ENCODE measurements at regions not wholly inside any gene's neighbourhood (a gene's known extent, or its start where the extent isn't known, plus 50 kb on each side); places are given as distances from the start of the nearest gene placed in this dataset.
"Not testable (repeated sequence)": the region's sequence is repeated elsewhere in the genome, so short reads cannot be mapped to it uniquely, and the experiment has no call there.

DNA sequence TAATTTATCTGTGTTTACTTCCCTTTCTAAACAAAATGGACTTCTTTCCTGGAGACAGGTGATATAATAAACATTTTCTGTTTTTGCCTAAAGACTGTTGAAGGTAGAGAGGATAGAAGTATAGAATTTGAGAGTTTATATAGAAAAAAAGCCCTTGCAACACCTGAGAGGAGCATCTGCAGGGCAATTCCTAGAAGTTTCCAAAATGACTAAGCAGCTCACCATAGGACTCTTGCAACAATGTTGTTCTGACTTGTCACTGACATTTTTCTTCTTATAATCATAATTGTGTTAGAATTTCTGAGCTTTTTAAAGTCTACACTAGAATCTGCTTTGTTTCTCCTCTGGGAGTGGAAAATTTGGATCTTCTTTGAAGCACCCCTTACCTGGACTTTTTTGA, 216.8 kb downstream of the TUSC1 start:
- DNase-seq (ENCODE audit: low read depth): no peak

DNA sequence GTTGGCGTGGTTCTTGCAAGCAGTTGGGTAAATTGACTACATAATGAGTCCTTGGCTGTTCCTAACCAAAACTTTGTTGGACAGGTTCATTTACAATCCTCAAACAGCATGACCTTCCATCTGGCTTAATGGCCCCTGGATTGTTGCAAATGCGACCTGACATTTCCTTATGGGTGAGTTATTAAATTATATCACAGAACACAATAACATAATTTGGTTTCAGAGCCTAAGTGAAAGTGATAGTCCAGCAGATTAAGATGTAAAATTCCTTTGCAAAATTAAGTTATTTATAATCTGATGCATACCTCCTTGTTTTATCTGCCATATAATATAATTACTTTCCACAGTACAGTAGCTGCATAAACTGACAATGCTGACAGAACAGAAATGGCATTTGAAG, 224.4 kb downstream of the TUSC1 start:
- no peak for DNase-seq (ENCODE audit: low read depth)

DNA sequence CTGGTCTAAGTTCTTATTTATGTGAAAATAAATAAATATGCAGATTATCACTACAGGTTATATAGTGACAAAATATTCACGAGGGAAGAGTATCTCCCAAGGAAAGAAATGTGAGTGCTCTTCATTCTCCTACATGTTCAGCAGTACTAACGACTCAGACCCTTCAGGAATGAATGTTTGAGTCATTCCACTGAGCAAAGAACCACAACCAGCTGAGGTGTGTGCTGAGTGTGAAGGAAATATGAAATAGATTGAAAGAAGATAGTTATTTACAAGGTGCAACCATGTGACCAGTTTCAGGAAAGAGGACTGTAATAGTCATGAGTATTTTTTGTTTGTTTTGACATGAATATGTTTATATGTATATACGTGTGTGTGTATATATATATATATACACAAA, 228.7 kb downstream of the TUSC1 start:
- DNase-seq (ENCODE audit: low read depth): no peak

- DNase-seq (ENCODE audit: low read depth): not testable (repeated sequence)
Measured at GRCh38 chr9:25445721-25446120, 232.5 kb downstream of the TUSC1 start.

DNA sequence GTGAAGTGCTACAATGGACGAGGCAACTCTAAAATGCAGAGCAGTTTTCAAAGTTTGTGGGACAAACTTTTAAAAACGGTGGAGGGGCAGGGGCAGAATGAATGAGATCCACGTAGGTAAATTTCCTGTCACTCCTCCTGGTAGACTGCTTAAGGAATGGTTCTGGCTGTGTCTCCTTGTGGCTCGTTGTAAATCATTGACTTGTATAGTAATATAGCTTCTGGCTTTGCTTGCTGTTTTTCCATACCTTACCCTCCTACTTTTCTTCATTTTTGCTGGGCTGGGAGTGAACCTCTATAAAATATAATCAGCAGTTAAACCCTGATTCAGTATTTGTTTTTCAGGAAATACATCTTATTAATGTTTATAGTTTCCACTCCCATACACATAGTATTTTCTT, 235.7 kb downstream of the TUSC1 start:
- no peak for DNase-seq (ENCODE audit: low read depth)

DNA sequence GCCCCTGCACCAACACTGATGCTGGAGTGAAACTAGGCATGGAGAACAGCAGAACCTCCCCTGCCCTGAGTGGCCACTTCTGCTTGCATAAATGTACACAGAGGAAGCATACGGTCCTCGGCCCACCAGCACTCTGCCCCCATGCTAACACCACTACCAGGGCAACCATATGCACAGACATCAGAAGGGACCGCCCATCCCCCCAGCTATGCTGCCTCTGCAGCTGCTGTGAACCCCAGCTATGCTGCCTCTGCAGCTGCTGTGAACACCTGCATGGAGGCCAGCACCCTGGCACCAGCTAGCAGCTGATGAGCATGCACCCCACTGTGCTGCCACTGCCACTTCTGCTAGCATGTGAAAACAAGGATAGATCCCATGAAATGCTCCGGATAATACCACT, 250.3 kb downstream of the TUSC1 start:
- DNase-seq (ENCODE audit: low read depth): no peak

GRCh38 chr9:25427290-25427689, 251.0 kb downstream of the TUSC1 start:
- DNase-seq (ENCODE audit: low read depth): no peak

DNA sequence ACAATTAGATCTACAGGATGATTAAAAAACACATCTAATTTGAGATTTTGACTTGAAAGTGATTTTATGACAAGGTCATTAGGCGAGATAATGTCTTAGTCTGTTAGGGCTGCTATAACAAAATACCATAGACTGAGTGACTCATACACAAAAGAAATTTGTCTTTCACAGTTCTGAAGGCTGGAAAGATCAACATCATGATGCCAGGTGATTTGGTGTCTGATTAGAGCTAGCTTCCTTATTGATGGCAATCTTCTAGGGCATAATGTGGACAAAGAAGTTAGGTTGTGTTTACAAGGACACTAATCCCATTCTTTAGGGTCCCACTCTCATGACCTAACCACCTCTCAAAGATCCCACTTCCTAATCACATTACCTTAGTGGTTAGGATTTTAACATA, 256.7 kb downstream of the TUSC1 start:
- no peak for DNase-seq (ENCODE audit: low read depth)

GRCh38 chr9:25418974-25419373, 259.3 kb downstream of the TUSC1 start:
- DNase-seq (ENCODE audit: low read depth): no peak

DNA sequence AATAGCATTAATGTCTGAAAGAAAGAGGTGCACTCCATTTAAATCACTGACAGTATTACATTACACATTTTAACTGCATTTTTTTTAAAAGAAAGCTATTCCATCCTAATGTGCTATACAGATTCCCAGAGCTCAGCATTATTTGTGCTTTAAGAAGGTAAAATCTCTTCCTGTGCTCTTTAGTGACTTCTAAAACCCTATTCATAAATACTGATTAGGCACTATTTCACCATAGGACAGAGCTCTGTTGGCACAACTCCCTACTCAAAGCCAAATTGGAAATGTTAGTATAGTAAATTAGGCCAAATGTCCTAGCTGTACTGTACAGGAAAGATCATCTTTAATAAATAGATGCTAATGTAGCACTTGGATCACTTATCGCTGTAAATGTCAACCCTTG, 262.5 kb downstream of the TUSC1 start:
- DNase-seq (ENCODE audit: low read depth): no peak

DNA sequence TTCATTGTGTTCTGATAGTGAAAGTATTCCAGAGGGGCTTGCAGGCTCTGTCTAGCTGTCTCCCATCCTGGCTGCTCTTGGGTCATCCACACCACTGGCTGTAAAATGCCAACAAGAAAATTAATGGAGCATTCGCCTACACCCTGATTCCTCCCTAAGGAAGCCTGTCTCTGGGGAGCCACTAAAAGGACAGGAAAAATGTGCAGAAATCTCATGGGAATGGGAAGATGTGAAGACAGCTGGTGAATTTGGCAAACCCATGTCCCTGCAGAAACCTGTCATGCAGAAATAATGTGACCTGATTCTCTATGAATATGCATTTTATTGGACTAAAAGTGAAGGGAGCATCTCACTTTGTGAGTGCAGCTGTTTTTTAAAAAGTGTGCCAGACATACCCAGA, 265.6 kb downstream of the TUSC1 start:
- no peak for DNase-seq (ENCODE audit: low read depth)

- no peak for DNase-seq (ENCODE audit: low read depth)
Measured at GRCh38 chr9:25397746-25398145, 280.5 kb downstream of the TUSC1 start.

DNA sequence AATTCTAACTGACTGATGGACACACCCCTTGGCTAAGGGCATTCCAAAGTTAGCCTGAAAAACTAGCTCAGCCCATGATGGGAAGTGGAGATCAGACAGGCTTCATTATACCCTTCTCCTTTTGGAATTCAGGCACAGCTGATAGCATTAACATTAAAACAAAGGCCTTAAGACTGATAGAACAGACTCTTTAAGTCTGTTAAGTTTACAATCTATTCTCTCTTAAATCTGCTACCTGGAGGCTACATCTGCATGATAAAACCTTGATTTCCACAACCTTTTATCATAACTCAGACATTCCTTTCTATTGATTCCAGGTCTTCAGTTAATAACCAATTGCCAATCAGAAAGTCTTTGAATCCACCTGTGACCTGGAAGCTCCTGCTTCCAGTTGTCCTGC, 281.4 kb downstream of the TUSC1 start:
- DNase-seq (ENCODE audit: low read depth): no peak

GRCh38 chr9:25381141-25381540, 297.1 kb downstream of the TUSC1 start:
- no peak for DNase-seq (ENCODE audit: low read depth)

DNA sequence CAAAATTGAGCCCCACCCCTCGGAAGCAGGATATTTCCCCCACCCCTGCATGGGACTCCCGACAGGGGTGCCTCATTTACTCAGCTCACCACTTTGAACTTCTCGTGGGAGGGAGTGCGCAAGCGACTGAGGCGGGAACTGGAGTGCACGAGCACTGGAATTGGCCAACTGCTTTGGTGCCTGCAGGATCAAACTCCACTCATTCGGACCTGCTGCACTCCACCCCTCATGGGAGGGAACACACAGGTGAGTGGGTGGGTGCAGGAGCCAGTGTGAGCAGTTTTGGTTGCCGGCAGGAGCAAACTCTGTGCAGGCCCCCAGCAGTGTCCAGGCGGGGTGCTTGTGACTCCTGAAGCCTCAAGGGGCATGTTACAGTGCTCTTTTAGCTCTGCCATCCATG, 301.2 kb downstream of the TUSC1 start:
- DNase-seq (ENCODE audit: low read depth): no peak

GRCh38 chr9:25374281-25374680, 304.0 kb downstream of the TUSC1 start:
- DNase-seq (ENCODE audit: low read depth): no peak

- DNase-seq (ENCODE audit: low read depth): no peak
Measured at GRCh38 chr9:25366906-25367305, 311.3 kb downstream of the TUSC1 start.

GRCh38 chr9:25353783-25354182, 324.5 kb downstream of the TUSC1 start:
- no peak for DNase-seq (ENCODE audit: low read depth)

DNA sequence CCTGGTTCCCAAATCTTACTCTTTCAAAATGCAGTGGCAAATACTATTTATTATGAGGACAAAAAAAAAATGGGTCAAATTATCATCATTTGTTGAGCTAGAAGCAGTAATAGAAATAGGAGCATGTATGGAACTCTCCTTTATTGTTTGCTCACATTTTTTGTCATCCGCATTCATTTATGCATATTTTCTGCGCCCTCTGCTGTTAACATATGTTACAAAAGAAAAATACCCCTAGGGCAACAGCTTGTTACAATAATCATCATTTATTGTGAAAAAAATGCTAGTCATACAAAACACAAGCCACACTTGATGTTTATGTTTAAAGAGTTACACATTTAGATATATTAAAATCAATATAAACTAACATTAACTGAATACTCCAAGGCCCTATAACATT, 328.2 kb downstream of the TUSC1 start:
- DNase-seq (ENCODE audit: low read depth): no peak

DNA sequence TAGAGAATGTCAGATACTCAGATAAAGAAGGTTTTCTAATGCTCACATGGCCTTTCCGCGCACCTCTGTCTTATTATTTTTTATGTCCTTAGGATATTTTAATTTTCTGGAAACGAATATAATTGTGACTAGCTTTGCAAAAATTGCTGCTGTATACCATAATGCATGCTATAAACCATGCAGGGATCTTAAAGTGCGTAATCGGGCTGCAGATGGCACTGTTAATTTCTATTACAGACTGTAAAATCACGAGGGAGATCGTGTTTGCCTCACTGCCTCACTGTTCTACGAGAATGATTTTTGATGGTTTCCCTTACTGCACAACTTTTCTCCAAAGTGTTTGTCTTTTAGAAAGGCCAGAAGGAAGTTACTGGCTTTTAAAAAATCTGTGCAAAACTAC, 356.1 kb downstream of the TUSC1 start:
- DNase-seq (ENCODE audit: low read depth): no peak

DNA sequence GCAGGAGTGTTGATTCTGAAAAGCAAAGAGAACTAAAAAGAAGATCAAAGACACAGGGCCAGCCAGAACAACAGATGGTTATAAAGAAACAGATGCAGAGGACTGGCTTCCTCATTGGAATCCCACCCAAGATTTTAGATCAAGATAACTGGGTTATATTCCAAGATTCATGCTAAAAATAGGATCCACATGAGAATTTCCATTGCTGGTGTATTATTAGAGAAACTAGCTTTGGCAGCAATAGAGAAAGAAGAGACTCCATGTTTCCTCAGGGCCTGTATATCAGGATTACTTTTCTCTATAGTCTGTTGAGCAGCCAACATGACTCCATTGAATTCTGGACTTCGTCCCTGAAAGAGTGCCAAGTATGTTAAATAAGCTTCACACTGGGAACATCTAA, 367.3 kb downstream of the TUSC1 start:
- peak; percentile 17 for DNase-seq (ENCODE audit: low read depth)

DNA sequence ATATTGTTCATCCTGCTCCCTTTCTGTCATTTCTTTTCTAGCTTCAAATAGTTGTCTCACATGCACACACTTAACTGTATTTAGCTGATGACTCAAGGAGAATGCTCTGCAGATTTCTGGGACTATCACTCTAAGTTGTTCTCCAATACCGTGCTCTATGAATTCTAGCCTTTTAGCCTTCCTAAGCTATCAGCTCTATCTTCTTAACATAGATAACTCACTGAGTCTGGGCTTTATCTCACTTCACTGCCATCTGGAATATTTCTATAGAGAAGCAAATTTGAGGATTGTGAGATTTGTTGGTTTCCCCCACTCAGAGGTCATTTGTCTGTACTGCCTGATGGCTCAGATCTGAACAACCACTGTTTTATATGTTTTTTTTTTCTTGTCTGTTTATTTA, 369.7 kb downstream of the TUSC1 start:
- DNase-seq (ENCODE audit: low read depth): no peak

DNA sequence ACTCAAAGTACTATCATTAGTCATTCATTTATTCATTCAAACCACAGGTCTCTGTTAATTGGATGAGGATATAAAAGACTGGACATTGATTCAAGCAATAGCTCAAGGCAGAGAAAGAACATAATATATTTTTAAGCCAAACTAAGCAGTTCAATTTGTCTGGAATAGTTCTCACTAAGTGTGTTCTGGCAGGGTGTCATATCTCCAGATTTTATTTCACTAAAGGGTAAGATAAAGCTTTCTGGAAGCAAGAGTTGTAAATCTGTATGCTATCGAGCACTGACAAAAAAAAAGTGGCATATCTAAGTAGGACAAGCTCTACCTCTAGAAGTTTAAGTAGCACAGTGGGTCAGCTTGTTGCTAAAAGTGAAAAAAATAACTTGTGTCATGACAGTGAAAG, 375.6 kb downstream of the TUSC1 start:
- DNase-seq (ENCODE audit: low read depth): no peak

GRCh38 chr9:25288195-25288594, 390.0 kb downstream of the TUSC1 start:
- DNase-seq (ENCODE audit: low read depth): not testable (repeated sequence)

DNA sequence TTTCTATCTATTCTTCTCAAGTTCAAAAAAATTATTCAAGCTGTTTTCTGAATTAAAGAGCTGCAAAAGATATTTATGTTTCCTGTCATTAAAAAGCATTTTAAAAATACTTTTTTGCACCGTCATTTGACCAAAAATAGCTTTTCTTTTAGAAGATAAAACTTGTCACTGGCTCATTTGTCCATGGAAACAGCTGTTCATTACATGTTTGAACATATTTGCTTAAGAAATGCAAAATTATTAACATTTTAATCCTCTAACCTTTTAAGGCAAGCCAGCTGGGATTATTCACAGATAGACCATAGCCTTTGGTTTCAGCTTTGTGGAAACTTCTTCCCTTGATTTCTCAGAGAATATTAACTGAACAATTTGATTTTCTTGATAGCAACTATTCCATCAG, 393.9 kb downstream of the TUSC1 start:
- DNase-seq (ENCODE audit: low read depth): no peak
